ENCODE measurements at regions not wholly inside any gene's neighbourhood (a gene's known extent, or its start where the extent isn't known, plus 50 kb on each side); places are given as distances from the start of the nearest gene placed in this dataset.
"Not testable (repeated sequence)": the region's sequence is repeated elsewhere in the genome, so short reads cannot be mapped to it uniquely, and the experiment has no call there.

DNA sequence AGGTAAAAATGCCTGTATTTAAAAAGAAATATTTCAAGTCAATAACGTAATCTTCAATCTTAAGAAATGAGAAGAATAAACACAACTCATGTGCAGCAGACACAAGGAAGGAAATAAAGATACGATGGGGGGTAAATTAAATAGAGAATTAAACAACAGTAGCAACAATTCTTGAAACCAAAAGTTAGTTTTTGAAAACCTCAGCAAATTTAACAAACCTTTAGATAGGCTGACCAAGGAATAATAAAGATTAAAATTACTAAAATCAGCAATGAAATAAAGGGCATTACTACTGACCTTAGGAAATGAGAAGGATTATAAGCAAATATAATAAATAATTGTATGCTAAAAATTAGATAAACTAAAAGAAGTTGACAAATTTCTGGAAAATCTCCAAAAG, 178.9 kb downstream of the RTP5 start:
- H2AFZ ChIP-seq (ENCODE audit: low read length), result no peak overlapping the region
- H3K4me1 Mint-ChIP-seq, result peaks cover 0 to 7% of the 10 kb centered on the region in 2 experiments; a peak in 2 of 4 replicates
- no peak overlapping the region for H3K27ac Mint-ChIP-seq
- DNase-seq, result no peak
- no peak overlapping the region for H2BK12ac ChIP-seq (ENCODE audit: insufficient read length, low read depth, low read length)
- peaks cover 22 to 28% of the 10 kb centered on the region in 2 experiments for H3K9me3 Mint-ChIP-seq
- H2AK5ac ChIP-seq (ENCODE audit: insufficient read length, low read length), result no peak overlapping the region
- no peak overlapping the region for H4K8ac ChIP-seq (replicated peaks; ENCODE audit: insufficient read length, low read depth, low read length)
- no peak overlapping the region for H3K9ac ChIP-seq (ENCODE audit: extremely low read depth, insufficient read length, low read length)
- no CpG with 5 or more reads among the region's 2 CpGs for WGBS (ENCODE audit: extremely low coverage, insufficient read length, low lambda C conversion rate)
- H3K23me2 ChIP-seq (ENCODE audit: insufficient read length, low read depth, low read length, poor library complexity, severe bottlenecking), result no peaks in the 10 kb centered on the region
- peaks cover 19% of the 10 kb centered on the region; the same call in 1 of the 2 replicates for H3K27me3 ChIP-seq (ENCODE audit: insufficient read depth, low read length)
- H2BK5ac ChIP-seq (ENCODE audit: insufficient read length, low read length), result no peak overlapping the region
- no peak overlapping the region for H3K18ac ChIP-seq (ENCODE audit: insufficient read length, low read depth, low read length)
- H3K56ac ChIP-seq (ENCODE audit: insufficient read length, low read depth, low read length), result no peak overlapping the region
- H3T11ph ChIP-seq (ENCODE audit: low read length), result no peak overlapping the region
- no peak overlapping the region for H3K4me2 ChIP-seq (ENCODE audit: insufficient read depth, insufficient read length, low read length)
- no peaks in the 10 kb centered on the region for H3K79me2 ChIP-seq (ENCODE audit: insufficient read depth, low read length)
- no peak overlapping the region for H3K14ac ChIP-seq (ENCODE audit: insufficient read depth, low read length)
- no peaks in the 10 kb centered on the region for H4K20me1 ChIP-seq (ENCODE audit: control insufficient read depth, insufficient read depth, insufficient read length)
- no peaks in the 10 kb centered on the region for H3K79me1 ChIP-seq (ENCODE audit: insufficient read depth, low read depth, low read length, poor library complexity, severe bottlenecking)
- no peaks in the 10 kb centered on the region for H3K9me3 ChIP-seq (ENCODE audit: control insufficient read depth, low read depth, low read length)
- H3K27me3 Mint-ChIP-seq (ENCODE audit: low read depth), result peaks cover 91% of the 10 kb centered on the region
- no peak overlapping the region for H2BK120ac ChIP-seq (ENCODE audit: low read depth, low read length, poor library complexity, severe bottlenecking)
- no peak overlapping the region for H4K5ac ChIP-seq (ENCODE audit: insufficient read length, low read depth, low read length)
- peaks cover 0 to 15% (median 4%) of the 10 kb centered on the region in 3 experiments; a peak in 3 of 7 replicates for H3K36me3 Mint-ChIP-seq (ENCODE audit: insufficient read depth in 1 of 3, low read depth in 3 of 3)
- TF ChIP-seq, protein P1, sequence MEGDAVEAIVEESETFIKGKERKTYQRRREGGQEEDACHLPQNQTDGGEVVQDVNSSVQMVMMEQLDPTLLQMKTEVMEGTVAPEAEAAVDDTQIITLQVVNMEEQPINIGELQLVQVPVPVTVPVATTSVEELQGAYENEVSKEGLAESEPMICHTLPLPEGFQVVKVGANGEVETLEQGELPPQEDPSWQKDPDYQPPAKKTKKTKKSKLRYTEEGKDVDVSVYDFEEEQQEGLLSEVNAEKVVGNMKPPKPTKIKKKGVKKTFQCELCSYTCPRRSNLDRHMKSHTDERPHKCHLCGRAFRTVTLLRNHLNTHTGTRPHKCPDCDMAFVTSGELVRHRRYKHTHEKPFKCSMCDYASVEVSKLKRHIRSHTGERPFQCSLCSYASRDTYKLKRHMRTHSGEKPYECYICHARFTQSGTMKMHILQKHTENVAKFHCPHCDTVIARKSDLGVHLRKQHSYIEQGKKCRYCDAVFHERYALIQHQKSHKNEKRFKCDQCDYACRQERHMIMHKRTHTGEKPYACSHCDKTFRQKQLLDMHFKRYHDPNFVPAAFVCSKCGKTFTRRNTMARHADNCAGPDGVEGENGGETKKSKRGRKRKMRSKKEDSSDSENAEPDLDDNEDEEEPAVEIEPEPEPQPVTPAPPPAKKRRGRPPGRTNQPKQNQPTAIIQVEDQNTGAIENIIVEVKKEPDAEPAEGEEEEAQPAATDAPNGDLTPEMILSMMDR (conservative IDR thresholded peaks at IDR 0.05), result no peak
- no peak overlapping the region for H3K4ac ChIP-seq (ENCODE audit: low read depth, low read length)
- H2BK20ac ChIP-seq (ENCODE audit: low read depth, low read length, poor library complexity, severe bottlenecking), result no peak overlapping the region
- no peak overlapping the region for H3K4me3 Mint-ChIP-seq
- H3K27ac ChIP-seq (ENCODE audit: insufficient read length, low read depth, low read length), result no peak overlapping the region
- H3K23ac ChIP-seq (ENCODE audit: insufficient read length, low read depth, low read length), result no peak overlapping the region
- H3K4me1 ChIP-seq (ENCODE audit: insufficient read depth, low read length), result no peaks in the 10 kb centered on the region
- H2BK15ac ChIP-seq (ENCODE audit: low read depth, low read length), result no peak overlapping the region
- no peak overlapping the region for H4K91ac ChIP-seq (ENCODE audit: insufficient read length, low read depth, low read length)

- not testable (repeated sequence) for H4K5ac ChIP-seq (ENCODE audit: insufficient read length, low read depth, low read length); H3K79me2 ChIP-seq (ENCODE audit: insufficient read depth, low read length); H4K8ac ChIP-seq (replicated peaks; ENCODE audit: insufficient read length, low read depth, low read length); DNase-seq; H2BK20ac ChIP-seq (ENCODE audit: low read depth, low read length, poor library complexity, severe bottlenecking); H4K20me1 ChIP-seq (ENCODE audit: control insufficient read depth, insufficient read depth, insufficient read length); H3K23ac ChIP-seq (ENCODE audit: insufficient read length, low read depth, low read length); H2BK12ac ChIP-seq (ENCODE audit: insufficient read length, low read depth, low read length); H3T11ph ChIP-seq (ENCODE audit: low read length); H3K27ac Mint-ChIP-seq; H3K23me2 ChIP-seq (ENCODE audit: insufficient read length, low read depth, low read length, poor library complexity, severe bottlenecking); H3K9ac ChIP-seq (ENCODE audit: extremely low read depth, insufficient read length, low read length); H3K56ac ChIP-seq (ENCODE audit: insufficient read length, low read depth, low read length); H2AFZ ChIP-seq (ENCODE audit: low read length); H2BK15ac ChIP-seq (ENCODE audit: low read depth, low read length); H3K4me1 Mint-ChIP-seq; H4K91ac ChIP-seq (ENCODE audit: insufficient read length, low read depth, low read length); H3K9me3 ChIP-seq (ENCODE audit: control insufficient read depth, low read depth, low read length); H3K14ac ChIP-seq (ENCODE audit: insufficient read depth, low read length); H2BK5ac ChIP-seq (ENCODE audit: insufficient read length, low read length); H3K4me1 ChIP-seq (ENCODE audit: insufficient read depth, low read length); H3K27ac ChIP-seq (ENCODE audit: insufficient read length, low read depth, low read length); H2AK5ac ChIP-seq (ENCODE audit: insufficient read length, low read length); H3K4me2 ChIP-seq (ENCODE audit: insufficient read depth, insufficient read length, low read length); H2BK120ac ChIP-seq (ENCODE audit: low read depth, low read length, poor library complexity, severe bottlenecking); H3K79me1 ChIP-seq (ENCODE audit: insufficient read depth, low read depth, low read length, poor library complexity, severe bottlenecking); H3K4me3 Mint-ChIP-seq; H3K4ac ChIP-seq (ENCODE audit: low read depth, low read length); H3K18ac ChIP-seq (ENCODE audit: insufficient read length, low read depth, low read length)
- Mint-ChIP-seq H3K36me3 (ENCODE audit: insufficient read depth in 1 of 3, low read depth in 3 of 3) (peaks cover 0 to 14% (median 4%) of the 10 kb centered on the region in 3 experiments; a peak in 3 of 7 replicates), H3K27me3 (ENCODE audit: low read depth) (peaks cover 91% of the 10 kb centered on the region), H3K9me3 (peaks cover 21 to 26% of the 10 kb centered on the region in 2 experiments)
- peaks cover 22% of the 10 kb centered on the region; the same call in 1 of the 2 replicates for H3K27me3 ChIP-seq (ENCODE audit: insufficient read depth, low read length)
- no CpG with 5 or more reads among the region's 7 CpGs for WGBS (ENCODE audit: extremely low coverage, insufficient read length, low lambda C conversion rate)
Observed at GRCh38 chr2:242049492-242049891, 180.0 kb downstream of the RTP5 start.
